Natural killer cell (primary cell): ENCODE measurements at regions not wholly inside any gene's neighbourhood (a gene's known extent, or its start where the extent isn't known, plus 50 kb on each side); places are given as distances from the start of the nearest gene placed in this dataset.

ENCODE experiments used
- ATAC-seq, 3 donors: fragments of 150-1000 bp in 2 of 3; fragments of 200-7000 bp in 1 of 3; cut with Tn5 transposase; 1 replicate in 1 of 3; 2 replicates in 2 of 3; pipeline ENCODE4 v1.10.0; 2021; ENCODE audit warnings: mild to moderate bottlenecking in 2 of 3, moderate library complexity in 2 of 3
- DNase-seq, 2 donors: peaks; one replicate each; pipeline versions ENCODE4 v3.0.0 to v3.0.0-alpha.2; 2013 to 2021; ENCODE audit warnings: mixed read lengths in 1 of 2
- H3K27ac ChIP-seq: one replicate; pipeline ENCODE4 v1.5.1; 2013; ENCODE audit warnings: mild to moderate bottlenecking, low read length
- H3K27me3 ChIP-seq: one replicate; pipeline ENCODE4 v1.6.1; 2013; ENCODE audit warnings: low read length; ENCODE audit not compliant: control insufficient read depth, insufficient read depth
- H3K36me3 ChIP-seq: one replicate; pipeline ENCODE4 v1.6.1; 2013; ENCODE audit warnings: low read length; ENCODE audit not compliant: control insufficient read depth, insufficient read depth
- H3K4me1 ChIP-seq: one replicate; pipeline ENCODE4 v1.6.1; 2013; ENCODE audit warnings: low read length; ENCODE audit not compliant: control insufficient read depth, insufficient read depth
- H3K4me3 ChIP-seq: one replicate; pipeline ENCODE4 v1.5.1; 2013; ENCODE audit warnings: low read length
- H3K9me3 ChIP-seq: one replicate; pipeline ENCODE4 v1.6.1; 2013; ENCODE audit warnings: low read length; ENCODE audit not compliant: control insufficient read depth, insufficient read depth
- H3K27ac Mint-ChIP-seq, 2 donors: one replicate each; pipeline ENCODE4 v1.8.0; 2022; ENCODE audit warnings: mild to moderate bottlenecking in 2 of 2, mixed read lengths in 2 of 2, moderate library complexity in 1 of 2
- H3K27me3 Mint-ChIP-seq, 2 donors: one replicate each; pipeline ENCODE4 v1.8.0; 2022; ENCODE audit warnings: low read depth in 2 of 2, mixed read lengths in 2 of 2
- H3K36me3 Mint-ChIP-seq: one replicate; pipeline ENCODE4 v1.8.0; 2022; ENCODE audit warnings: mixed read lengths
- H3K4me1 Mint-ChIP-seq, 2 donors: one replicate each; pipeline ENCODE4 v1.8.0; 2022; ENCODE audit warnings: mixed read lengths in 2 of 2
- H3K4me3 Mint-ChIP-seq: one replicate; pipeline ENCODE4 v1.8.0; 2022; ENCODE audit warnings: mild to moderate bottlenecking, moderate library complexity, mixed read lengths
- H3K9me3 Mint-ChIP-seq, 2 donors: one replicate each; pipeline ENCODE4 v1.8.0; 2022; ENCODE audit warnings: mixed read lengths in 2 of 2
- WGBS: methylation state at CpG from one replicate; pipeline ENCODE4 v1.1.7; 2013; ENCODE audit warnings: missing lambda C conversion rate; ENCODE audit not compliant: insufficient coverage; 5-methylcytosine and 5-hydroxymethylcytosine counted together
- intact Hi-C: fragments of 100-400 bp; cut with micrococcal nuclease; formaldehyde crosslinking; loops from one replicate; pipeline ENCODE4 v1.14.2; 2022
- TF ChIP-seq, protein P1 (sequence below): fragments of 200-600 bp; IDR thresholded peaks from one replicate; pipeline ENCODE4 v1.8.0; 2022; ENCODE audit warnings: antibody characterized with exemption

DNA sequence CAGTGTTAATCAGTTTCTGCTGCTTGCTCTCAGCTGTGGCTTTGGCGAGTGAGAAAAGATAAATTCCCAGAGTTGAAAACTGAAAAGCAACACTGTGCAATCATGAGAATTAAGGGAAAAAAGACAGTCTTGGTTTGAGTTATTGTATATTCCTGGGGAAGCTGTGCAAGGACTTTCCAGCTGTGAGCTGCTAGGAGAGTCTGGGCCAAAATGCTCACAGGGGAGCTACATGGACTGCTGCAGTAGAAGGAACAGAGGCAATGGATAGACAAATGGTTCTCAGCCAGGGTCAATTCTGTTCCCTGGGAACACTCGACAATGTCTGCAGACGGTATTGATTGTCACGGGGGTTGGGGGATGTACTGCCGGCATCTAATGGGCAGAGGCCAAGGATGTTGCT lies 102.0 kb upstream of the ADAMTS18 start:
- peaks cover 9 to 34% of the 10 kb centered on the region in 2 donors for H3K27me3 Mint-ChIP-seq
- 87% methylated on average over 5 of the region's 5 CpGs for WGBS
- no peak for ATAC-seq

DNA sequence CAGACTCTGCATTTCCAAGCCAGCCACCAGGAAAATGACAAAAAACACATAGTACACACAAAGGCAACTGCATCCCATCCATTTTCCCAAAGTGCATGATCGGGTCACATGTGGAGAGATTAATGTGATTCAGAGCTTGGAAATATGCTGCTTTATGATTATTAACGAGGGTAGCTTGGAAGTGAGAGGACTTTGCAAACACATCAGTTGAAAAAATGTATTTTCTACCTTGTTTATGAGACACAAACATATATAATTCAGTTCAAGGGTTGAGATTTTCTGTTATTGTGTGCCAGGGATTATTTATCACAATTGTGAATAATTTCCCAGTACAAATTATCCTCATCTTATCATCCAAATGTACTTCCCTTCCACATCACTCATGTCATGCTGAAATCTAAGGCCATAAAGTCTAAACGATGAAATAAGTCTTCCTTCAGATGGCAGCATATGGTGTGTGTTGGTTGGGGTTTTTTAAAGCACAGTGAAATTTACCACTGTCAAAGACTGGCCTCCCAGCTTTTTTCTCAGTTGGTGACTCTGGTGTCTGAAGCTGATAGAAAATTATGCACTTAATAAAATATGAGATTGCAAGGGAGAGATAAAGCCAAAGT lies 104.7 kb upstream of the ADAMTS18 start:
- H3K4me3 Mint-ChIP-seq: no peak overlapping the region
- DNase-seq: no peak
- Histone ChIP-seq H3K36me3 (no peaks in the 10 kb centered on the region), H3K4me3 (no peak overlapping the region), H3K4me1 (no peaks in the 10 kb centered on the region), H3K9me3 (no peaks in the 10 kb centered on the region), H3K27ac (no peak overlapping the region), H3K27me3 (no peaks in the 10 kb centered on the region)
- no peaks in the 10 kb centered on the region for H3K9me3 Mint-ChIP-seq
- ATAC-seq: no peak
- peaks cover 13 to 28% of the 10 kb centered on the region in 2 donors for H3K27me3 Mint-ChIP-seq
- H3K27ac Mint-ChIP-seq: no peak overlapping the region
- TF ChIP-seq, protein P1, sequence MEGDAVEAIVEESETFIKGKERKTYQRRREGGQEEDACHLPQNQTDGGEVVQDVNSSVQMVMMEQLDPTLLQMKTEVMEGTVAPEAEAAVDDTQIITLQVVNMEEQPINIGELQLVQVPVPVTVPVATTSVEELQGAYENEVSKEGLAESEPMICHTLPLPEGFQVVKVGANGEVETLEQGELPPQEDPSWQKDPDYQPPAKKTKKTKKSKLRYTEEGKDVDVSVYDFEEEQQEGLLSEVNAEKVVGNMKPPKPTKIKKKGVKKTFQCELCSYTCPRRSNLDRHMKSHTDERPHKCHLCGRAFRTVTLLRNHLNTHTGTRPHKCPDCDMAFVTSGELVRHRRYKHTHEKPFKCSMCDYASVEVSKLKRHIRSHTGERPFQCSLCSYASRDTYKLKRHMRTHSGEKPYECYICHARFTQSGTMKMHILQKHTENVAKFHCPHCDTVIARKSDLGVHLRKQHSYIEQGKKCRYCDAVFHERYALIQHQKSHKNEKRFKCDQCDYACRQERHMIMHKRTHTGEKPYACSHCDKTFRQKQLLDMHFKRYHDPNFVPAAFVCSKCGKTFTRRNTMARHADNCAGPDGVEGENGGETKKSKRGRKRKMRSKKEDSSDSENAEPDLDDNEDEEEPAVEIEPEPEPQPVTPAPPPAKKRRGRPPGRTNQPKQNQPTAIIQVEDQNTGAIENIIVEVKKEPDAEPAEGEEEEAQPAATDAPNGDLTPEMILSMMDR: no peak
- peaks cover 0 to 4% of the 10 kb centered on the region in 2 donors for H3K4me1 Mint-ChIP-seq
- H3K36me3 Mint-ChIP-seq: no peaks in the 10 kb centered on the region
- 73% methylated on average over 3 of the region's 3 CpGs for WGBS
- intact Hi-C loops: no loop called here

More for the DNA sequence above, 102.0 kb upstream of the ADAMTS18 start:
- H3K4me1 Mint-ChIP-seq: peaks cover 0 to 4% of the 10 kb centered on the region in 2 donors
- no peak overlapping the region for H3K4me3 ChIP-seq
- no peak for DNase-seq
- H3K4me1 ChIP-seq: no peaks in the 10 kb centered on the region
- H3K27ac Mint-ChIP-seq: no peak overlapping the region
- H3K36me3 Mint-ChIP-seq: no peaks in the 10 kb centered on the region
- H3K4me3 Mint-ChIP-seq: no peak overlapping the region
- H3K9me3 ChIP-seq: no peaks in the 10 kb centered on the region
- TF ChIP-seq, protein P1: no peak
- H3K9me3 Mint-ChIP-seq: no peaks in the 10 kb centered on the region
- no peaks in the 10 kb centered on the region for H3K36me3 ChIP-seq
- no peaks in the 10 kb centered on the region for H3K27me3 ChIP-seq
- intact Hi-C loops: no loop called here
- H3K27ac ChIP-seq: no peak overlapping the region

DNA sequence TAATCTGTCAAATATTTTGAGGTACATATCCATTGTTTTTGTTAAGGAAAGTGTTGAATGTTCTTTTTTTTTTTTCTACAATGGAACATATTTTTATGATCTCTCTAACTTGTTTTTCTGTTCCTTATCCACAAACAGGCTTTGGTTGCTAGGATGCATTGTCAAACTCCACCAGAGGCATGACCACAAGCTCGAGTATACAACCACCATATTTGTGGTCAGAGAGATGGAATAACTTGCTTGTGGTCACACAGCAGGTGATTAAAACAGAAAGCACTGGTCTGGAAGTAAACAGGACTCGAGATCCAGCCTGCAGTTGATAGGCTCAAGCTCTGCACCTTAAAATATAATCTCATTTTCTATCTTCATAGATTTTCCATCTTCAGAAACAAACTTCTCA lies 105.8 kb upstream of the ADAMTS18 start:
- Mint-ChIP-seq H3K27me3 (peaks cover 8 to 19% of the 10 kb centered on the region in 2 donors), H3K4me1 (peaks cover 0 to 4% of the 10 kb centered on the region in 2 donors), H3K9me3 (no peaks in the 10 kb centered on the region), H3K36me3 (no peaks in the 10 kb centered on the region), H3K27ac (no peak overlapping the region), H3K4me3 (no peak overlapping the region)
- DNase-seq (no peak), ATAC-seq (no peak)
- no peaks in the 10 kb centered on the region for H3K36me3 ChIP-seq
- H3K27ac ChIP-seq: no peak overlapping the region
- no peaks in the 10 kb centered on the region for H3K4me1 ChIP-seq
- TF ChIP-seq, protein P1: no peak
- H3K27me3 ChIP-seq: no peaks in the 10 kb centered on the region
- WGBS: 10% methylated on average over 1 of the region's 2 CpGs
- intact Hi-C loops: no loop called here
- H3K4me3 ChIP-seq: no peak overlapping the region
- no peaks in the 10 kb centered on the region for H3K9me3 ChIP-seq

DNA sequence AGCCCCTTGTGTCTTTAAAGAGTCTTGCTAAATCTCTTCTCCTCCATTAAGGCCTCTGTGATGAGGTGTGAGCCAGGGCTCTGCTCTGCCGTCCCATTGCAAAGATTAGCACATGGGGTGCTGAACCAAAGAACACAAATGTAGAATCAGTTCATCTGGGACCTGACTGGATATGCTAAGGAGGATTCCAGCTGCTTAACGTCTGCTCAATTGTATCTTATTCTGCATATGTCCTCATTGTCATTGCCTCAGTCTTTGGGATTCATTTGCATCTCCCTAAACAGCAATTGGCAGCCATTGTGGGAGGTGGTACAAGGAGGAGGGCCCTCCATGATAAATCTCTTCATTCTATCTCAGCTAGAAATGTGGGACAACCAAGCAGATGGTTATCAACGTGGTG lies 106.3 kb upstream of the ADAMTS18 start:
- DNase-seq: no peak
- no peak overlapping the region for H3K27ac ChIP-seq
- intact Hi-C loops: no loop called here
- Mint-ChIP-seq H3K4me1 (peaks cover 0 to 4% of the 10 kb centered on the region in 2 donors), H3K27me3 (peaks cover 8 to 18% of the 10 kb centered on the region in 2 donors), H3K4me3 (no peak overlapping the region), H3K9me3 (no peaks in the 10 kb centered on the region), H3K36me3 (no peaks in the 10 kb centered on the region), H3K27ac (no peak overlapping the region)
- H3K36me3 ChIP-seq: no peaks in the 10 kb centered on the region
- 61% methylated on average over 3 of the region's 3 CpGs for WGBS
- ATAC-seq: no peak
- TF ChIP-seq, protein P1: no peak
- no peak overlapping the region for H3K4me3 ChIP-seq
- H3K9me3 ChIP-seq: no peaks in the 10 kb centered on the region
- no peaks in the 10 kb centered on the region for H3K4me1 ChIP-seq
- no peaks in the 10 kb centered on the region for H3K27me3 ChIP-seq
